DMS79 (cell line): ENCODE measurements at regions not wholly inside any gene's neighbourhood (a gene's known extent, or its start where the extent isn't known, plus 50 kb on each side); places are given as distances from the start of the nearest gene placed in this dataset.
A peak's percentile ranks its signal among the peaks of the same experiment; 100 is the strongest.

Experiments used
- DNase-seq: peaks from one replicate; lab custom pipeline; 2025; lab: John Stamatoyannopoulos, UW

GRCh38 chr4:98210281-98210680, 50.9 kb upstream of the RAP1GDS1 start:
- DNase-seq: peak; percentile 2

DNA sequence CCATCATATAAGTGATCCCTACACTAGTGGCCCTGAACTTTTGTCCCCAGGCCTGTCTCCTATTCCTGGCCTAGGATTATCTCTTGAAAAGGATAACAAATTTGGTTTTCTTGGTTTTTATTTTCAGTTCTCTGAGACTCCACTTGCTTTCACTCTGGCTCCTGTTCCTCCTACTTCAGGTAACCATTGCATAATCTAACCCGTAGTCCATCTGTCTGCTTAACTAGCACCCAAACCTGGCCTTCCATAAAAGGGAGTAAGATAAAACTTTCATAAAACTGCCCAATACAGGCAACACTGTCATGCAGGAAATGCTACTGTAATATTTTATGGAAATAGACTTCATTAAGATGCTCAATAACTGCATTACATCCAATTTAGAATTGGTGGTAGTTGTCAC, 52.1 kb upstream of the RAP1GDS1 start:
- no peak for DNase-seq

- DNase-seq: no peak
Observed at GRCh38 chr4:98204236-98204553, 57.0 kb upstream of the RAP1GDS1 start.

- no peak for DNase-seq
Observed at GRCh38 chr4:98203332-98204235, 57.6 kb upstream of the RAP1GDS1 start.

DNA sequence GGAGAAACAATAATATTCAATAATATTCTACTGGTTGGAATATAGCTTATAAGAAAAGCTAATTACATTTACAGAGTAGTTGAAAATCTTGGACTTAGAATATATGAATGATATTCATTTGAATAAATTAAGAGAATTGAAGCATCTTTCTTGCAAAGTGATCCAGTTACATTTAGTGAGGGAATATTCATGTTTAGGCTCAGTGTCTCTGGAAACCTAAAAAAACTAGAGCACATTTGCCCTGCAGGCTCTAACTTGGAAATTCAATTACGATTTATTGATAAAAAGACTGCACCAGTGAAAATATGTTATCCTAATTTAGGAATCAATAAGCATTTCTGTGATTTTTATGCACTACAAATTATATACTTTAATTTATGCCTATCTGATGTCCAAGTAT, 58.3 kb upstream of the RAP1GDS1 start:
- no peak for DNase-seq

- DNase-seq: no peak
Observed at GRCh38 chr4:98199247-98199646, 56.0 kb upstream of the STPG2 start.

- no peak for DNase-seq
Observed at GRCh38 chr4:98195005-98195404, 51.7 kb upstream of the STPG2 start.

DNA sequence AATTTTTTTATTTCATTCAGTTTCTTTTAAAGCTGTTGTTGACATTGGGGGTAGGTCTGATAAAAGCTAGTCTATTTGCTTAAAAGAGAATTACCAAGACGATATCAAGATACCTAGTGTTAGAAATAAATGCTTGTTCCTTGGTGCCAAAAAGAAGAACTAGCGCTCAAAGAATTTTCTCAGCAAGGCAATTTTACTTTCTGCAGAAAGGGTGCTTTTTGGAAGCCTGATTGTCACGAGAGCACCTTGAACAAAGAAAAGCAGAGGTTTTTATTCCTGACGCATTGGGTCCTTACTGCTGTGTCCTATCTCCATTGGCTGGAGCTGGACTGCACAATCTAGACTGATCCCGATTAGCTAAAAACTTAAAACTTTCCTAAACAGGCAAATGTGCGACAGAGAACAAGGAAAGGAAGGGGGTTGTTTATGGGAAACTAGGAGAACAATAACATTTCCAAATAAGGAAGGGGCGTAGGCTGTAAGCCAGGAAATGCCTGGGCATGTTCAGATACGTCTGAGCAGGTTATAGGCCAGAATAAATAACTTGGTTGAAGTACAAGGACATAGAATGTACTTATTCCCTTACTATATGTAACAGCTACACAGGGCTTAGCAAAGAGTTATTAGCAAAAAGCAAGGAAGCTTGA, 50.3 kb upstream of the STPG2 start:
- no peak for DNase-seq
